Transverse colon (tissue), 3 donors: ENCODE measurements at regions not wholly inside any gene's neighbourhood (a gene's known extent, or its start where the extent isn't known, plus 50 kb on each side); places are given as distances from the start of the nearest gene placed in this dataset.

ENCODE experiments used
- CTCF ChIP-seq, 5 experiments: fragments of 200-600 bp in 3 of 5; fragments of 450-650 bp in 2 of 5; sonication (generic) in 3 of 5; IDR thresholded peaks; 1 replicate in 2 of 5; 2 replicates in 3 of 5; pipeline ENCODE4 v1.5.1; 2016 to 2017; ENCODE audit warnings: antibody characterized with exemption in 5 of 5, inconsistent platforms in 3 of 5, mild to moderate bottlenecking in 2 of 5, moderate library complexity in 1 of 5
- EP300 ChIP-seq: sonication (generic); formaldehyde crosslinking; IDR thresholded peaks from one replicate; pipeline ENCODE4 v1.6.1; 2017; ENCODE audit warnings: antibody characterized with exemption, low read depth

GRCh38 chr7:82701949-82702348, 258.4 kb upstream of the CACNA2D1 start:
- TF ChIP-seq CTCF (IDR thresholded peaks at IDR 0.05) (no peak), EP300 (no peak)
